SU-DHL-6 (cell line): ENCODE measurements at regions not wholly inside any gene's neighbourhood (a gene's known extent, or its start where the extent isn't known, plus 50 kb on each side); places are given as distances from the start of the nearest gene placed in this dataset.

Experiments used
- H2AFZ ChIP-seq: fragments of 200-600 bp; sonication (generic); 2 replicates; pipeline ENCODE4 v1.6.1; 2014; ENCODE audit warnings: low read depth, mild to moderate bottlenecking, moderate library complexity, mixed read lengths, antibody characterized with exemption, low read length; ENCODE audit not compliant: severe bottlenecking
- H3F3A ChIP-seq: fragments of 200-600 bp; shearing (Covaris generic); 2 replicates; pipeline ENCODE4 v1.6.0; 2016; ENCODE audit warnings: antibody characterized with exemption, mild to moderate bottlenecking; ENCODE audit not compliant: insufficient read depth
- H3K27ac ChIP-seq: fragments of 200-600 bp; sonication (generic); 2 replicates; pipeline ENCODE4 v1.5.1; 2016; ENCODE audit warnings: low read depth, mild to moderate bottlenecking, low read length, moderate library complexity, mixed read lengths
- H3K27me3 ChIP-seq: fragments of 200-600 bp; sonication (generic), shearing (Covaris generic); 2 replicates; pipeline ENCODE4 v1.6.0; 2014; ENCODE audit warnings: mild to moderate bottlenecking, low read length
- H3K36me3 ChIP-seq: fragments of 200-600 bp; sonication (generic); 2 replicates; pipeline ENCODE4 v1.6.1; 2014; ENCODE audit warnings: mild to moderate bottlenecking, low read length, mixed read lengths
- H3K4me2 ChIP-seq: fragments of 300-600, 200-600 bp; shearing (Covaris generic), sonication (generic); 2 replicates; pipeline ENCODE4 v1.6.0; 2014; ENCODE audit warnings: low read length, low read depth, mild to moderate bottlenecking; ENCODE audit not compliant: poor library complexity, severe bottlenecking
- H3K4me3 ChIP-seq: fragments of 200-600 bp; sonication (generic); 2 replicates; pipeline ENCODE4 v1.5.1; 2014; ENCODE audit warnings: antibody characterized with exemption, low read length, mild to moderate bottlenecking, mixed read lengths; ENCODE audit not compliant: insufficient read depth, poor library complexity, severe bottlenecking
- H3K79me2 ChIP-seq: fragments of 200-600 bp; sonication (generic); 2 replicates; pipeline ENCODE4 v1.6.1; 2014; ENCODE audit warnings: mild to moderate bottlenecking, low read length, moderate library complexity; ENCODE audit not compliant: insufficient read depth
- H3K9ac ChIP-seq: fragments of 200-600 bp; sonication (generic); 2 replicates; pipeline ENCODE4 v1.7.0; 2014; ENCODE audit warnings: mild to moderate bottlenecking, low read length
- H3K9me2 ChIP-seq: fragments of 200-600 bp; sonication (generic); replicated peaks from 2 replicates; pipeline ENCODE4 v1.6.1; 2014; ENCODE audit warnings: low read length; ENCODE audit not compliant: insufficient read depth
- H3K9me3 ChIP-seq: fragments of 200-600 bp; sonication (generic); 2 replicates; pipeline ENCODE4 v1.6.1; 2014; ENCODE audit warnings: low read length, mixed read lengths; ENCODE audit not compliant: insufficient read depth
- H4K20me1 ChIP-seq: fragments of 200-600 bp; sonication (generic); 2 replicates; pipeline ENCODE4 v1.6.1; 2014; ENCODE audit warnings: low read depth, mild to moderate bottlenecking, antibody characterized with exemption, low read length, moderate library complexity, mixed read lengths
- EZH2phosphoT487 ChIP-seq: fragments of 200-600 bp; sonication (generic), shearing (Covaris generic); conservative IDR thresholded peaks from 2 replicates; pipeline ENCODE4 v1.6.1; 2018; ENCODE audit warnings: mild to moderate bottlenecking, antibody characterized with exemption, low read length, moderate library complexity, mixed read lengths
- TF ChIP-seq, protein P1 (sequence below): fragments of 200-600 bp; sonication (generic); IDR thresholded peaks from one replicate; pipeline ENCODE4 v1.5.1; 2017; ENCODE audit warnings: antibody characterized with exemption, mild to moderate bottlenecking, low read length, moderate library complexity; ENCODE audit not compliant: insufficient read depth, poor library complexity, severe bottlenecking

DNA sequence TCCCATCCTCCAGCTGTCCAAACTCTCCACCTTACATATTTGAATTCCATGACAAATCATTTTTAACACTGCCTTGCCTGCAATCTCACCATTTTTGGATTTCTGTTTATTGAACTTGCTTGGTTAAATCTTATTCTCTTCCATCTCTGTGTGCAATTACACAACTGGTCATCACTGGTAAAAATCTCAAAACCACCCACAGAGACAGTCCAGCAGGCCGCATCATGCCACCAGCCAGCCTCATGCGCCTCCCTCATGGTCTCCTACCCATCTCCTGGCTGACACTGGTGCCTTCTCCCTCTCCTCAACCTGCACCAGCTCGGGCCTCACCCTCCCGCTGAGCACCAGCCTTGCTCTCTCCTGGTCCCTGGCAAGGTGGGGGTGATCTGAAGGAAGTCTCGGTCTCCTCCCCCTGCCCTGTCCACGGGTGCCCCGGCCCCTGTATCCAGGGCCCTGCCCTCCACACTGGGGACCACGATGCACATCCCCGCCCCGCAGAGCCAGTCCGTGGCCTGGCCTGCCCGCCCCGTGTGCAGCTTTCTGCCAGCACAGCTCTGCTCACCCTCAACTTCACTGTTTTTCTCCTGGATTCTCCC, 92.0 kb downstream of the THBS2 start:
- no peaks in the 10 kb centered on the region for H3K79me2 ChIP-seq
- no peak overlapping the region for H2AFZ ChIP-seq
- H3K36me3 ChIP-seq = no peaks in the 10 kb centered on the region
- H4K20me1 ChIP-seq = no peaks in the 10 kb centered on the region
- no peak overlapping the region for H3K9ac ChIP-seq
- no peak overlapping the region for H3K4me2 ChIP-seq
- H3K9me3 ChIP-seq = no peaks in the 10 kb centered on the region
- TF ChIP-seq EZH2phosphoT487 = no peak
- TF ChIP-seq, protein P1, sequence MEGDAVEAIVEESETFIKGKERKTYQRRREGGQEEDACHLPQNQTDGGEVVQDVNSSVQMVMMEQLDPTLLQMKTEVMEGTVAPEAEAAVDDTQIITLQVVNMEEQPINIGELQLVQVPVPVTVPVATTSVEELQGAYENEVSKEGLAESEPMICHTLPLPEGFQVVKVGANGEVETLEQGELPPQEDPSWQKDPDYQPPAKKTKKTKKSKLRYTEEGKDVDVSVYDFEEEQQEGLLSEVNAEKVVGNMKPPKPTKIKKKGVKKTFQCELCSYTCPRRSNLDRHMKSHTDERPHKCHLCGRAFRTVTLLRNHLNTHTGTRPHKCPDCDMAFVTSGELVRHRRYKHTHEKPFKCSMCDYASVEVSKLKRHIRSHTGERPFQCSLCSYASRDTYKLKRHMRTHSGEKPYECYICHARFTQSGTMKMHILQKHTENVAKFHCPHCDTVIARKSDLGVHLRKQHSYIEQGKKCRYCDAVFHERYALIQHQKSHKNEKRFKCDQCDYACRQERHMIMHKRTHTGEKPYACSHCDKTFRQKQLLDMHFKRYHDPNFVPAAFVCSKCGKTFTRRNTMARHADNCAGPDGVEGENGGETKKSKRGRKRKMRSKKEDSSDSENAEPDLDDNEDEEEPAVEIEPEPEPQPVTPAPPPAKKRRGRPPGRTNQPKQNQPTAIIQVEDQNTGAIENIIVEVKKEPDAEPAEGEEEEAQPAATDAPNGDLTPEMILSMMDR = no peak
- H3K4me3 ChIP-seq = no peak overlapping the region
- H3K9me2 ChIP-seq = no peaks in the 10 kb centered on the region
- H3K27me3 ChIP-seq = no peaks in the 10 kb centered on the region
- no peak overlapping the region for H3K27ac ChIP-seq
- H3F3A ChIP-seq = no peaks in the 10 kb centered on the region

DNA sequence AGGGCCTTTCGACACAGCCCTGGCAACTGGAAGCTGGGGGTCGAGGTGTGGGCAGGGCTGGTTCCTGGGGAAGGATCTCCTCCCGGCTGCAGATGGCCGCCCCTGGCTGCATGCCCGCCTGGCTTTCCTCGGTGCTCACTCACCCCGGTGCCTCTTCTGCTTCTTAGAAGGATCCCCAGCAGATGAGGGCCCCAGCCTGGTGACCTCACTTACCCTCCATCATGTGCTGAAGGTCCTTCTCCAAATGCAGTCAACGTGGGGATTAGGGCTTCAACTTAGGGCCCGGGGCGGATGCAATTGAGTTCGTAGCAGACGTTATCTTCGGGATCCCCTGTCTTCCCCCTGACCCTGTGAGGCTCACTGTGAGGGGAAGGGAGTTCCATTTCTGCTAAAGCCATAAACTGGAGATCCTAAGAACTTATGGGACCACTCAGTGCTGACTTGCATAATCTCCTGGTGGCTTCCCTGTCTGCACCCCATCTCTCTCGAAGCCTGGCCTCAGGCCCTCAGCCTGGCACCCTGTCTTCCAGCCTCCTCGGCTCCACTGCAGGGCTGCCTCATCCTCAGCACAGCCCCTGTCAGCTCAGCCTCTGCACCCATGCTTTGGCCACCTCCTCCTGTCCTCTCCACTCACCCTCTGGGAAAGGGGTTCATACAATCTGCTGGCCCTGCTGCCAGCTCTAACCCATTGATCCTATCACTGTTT, 92.6 kb downstream of the THBS2 start:
- no peak overlapping the region for H3K27ac ChIP-seq
- no peak overlapping the region for H2AFZ ChIP-seq
- H3K9me3 ChIP-seq = no peaks in the 10 kb centered on the region
- H3K4me2 ChIP-seq = no peak overlapping the region
- no peaks in the 10 kb centered on the region for H3F3A ChIP-seq
- H3K4me3 ChIP-seq = no peak overlapping the region
- H3K36me3 ChIP-seq = no peaks in the 10 kb centered on the region
- no peaks in the 10 kb centered on the region for H4K20me1 ChIP-seq
- H3K27me3 ChIP-seq = no peaks in the 10 kb centered on the region
- H3K9me2 ChIP-seq = no peaks in the 10 kb centered on the region
- H3K9ac ChIP-seq = no peak overlapping the region
- no peak for TF ChIP-seq EZH2phosphoT487
- TF ChIP-seq, protein P1 = no peak
- H3K79me2 ChIP-seq = no peaks in the 10 kb centered on the region

- Histone ChIP-seq H2AFZ (no peak overlapping the region), H4K20me1 (no peaks in the 10 kb centered on the region), H3K36me3 (no peaks in the 10 kb centered on the region), H3K4me2 (no peak overlapping the region), H3K9me3 (no peaks in the 10 kb centered on the region), H3F3A (no peaks in the 10 kb centered on the region), H3K27ac (no peak overlapping the region), H3K79me2 (no peaks in the 10 kb centered on the region), H3K9me2 (no peaks in the 10 kb centered on the region), H3K4me3 (no peak overlapping the region), H3K27me3 (no peaks in the 10 kb centered on the region), H3K9ac (no peak overlapping the region)
- TF ChIP-seq EZH2phosphoT487 = no peak
- TF ChIP-seq, protein P1 = no peak
Observed at GRCh38 chr6:169160091-169160854, 93.4 kb downstream of the THBS2 start.
